GM21528 (cell line): ENCODE measurements at regions not wholly inside any gene's neighbourhood (a gene's known extent, or its start where the extent isn't known, plus 50 kb on each side); places are given as distances from the start of the nearest gene placed in this dataset.

ENCODE experiments used
- ATAC-seq: cut with Tn5 transposase; IDR thresholded peaks from one replicate; pipeline ENCODE4 v1.9.1; 2021; ENCODE audit warnings: mild to moderate bottlenecking, moderate library complexity; ENCODE audit not compliant: unreplicated experiment, low FRiP score

DNA sequence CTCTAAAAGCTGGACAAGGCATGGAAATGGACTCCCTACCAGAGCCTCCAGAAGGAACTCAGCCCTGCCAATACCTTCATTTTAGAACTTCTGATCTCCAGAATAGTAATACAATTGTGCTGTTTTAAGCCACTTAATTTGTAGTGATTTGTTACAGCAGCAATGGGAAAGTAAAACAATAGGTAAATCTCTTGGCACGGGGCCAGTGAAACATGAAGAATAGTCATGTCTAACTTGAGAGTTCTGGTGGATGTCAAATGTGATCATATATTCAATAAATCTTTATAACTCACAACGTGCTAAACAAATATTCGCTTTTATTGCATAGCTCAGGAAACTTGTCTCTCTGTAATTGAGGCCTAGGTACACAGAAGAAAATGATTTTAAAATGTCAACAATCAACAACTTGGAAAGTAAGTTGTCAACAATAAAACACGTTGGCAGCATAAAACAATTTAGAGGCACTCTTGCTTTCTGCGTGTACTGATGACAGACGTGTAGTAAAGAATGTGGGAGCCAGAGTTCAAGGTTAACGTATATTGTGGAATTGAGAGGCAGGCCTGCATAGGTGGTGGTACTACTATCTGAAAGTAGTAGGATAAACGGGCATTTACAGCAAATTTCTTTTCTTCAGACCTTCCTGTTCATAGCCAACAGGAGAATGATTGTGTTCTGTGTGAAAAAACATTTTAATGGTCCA, 140.5 kb upstream of the OPRM1 start:
- no peak for ATAC-seq

DNA sequence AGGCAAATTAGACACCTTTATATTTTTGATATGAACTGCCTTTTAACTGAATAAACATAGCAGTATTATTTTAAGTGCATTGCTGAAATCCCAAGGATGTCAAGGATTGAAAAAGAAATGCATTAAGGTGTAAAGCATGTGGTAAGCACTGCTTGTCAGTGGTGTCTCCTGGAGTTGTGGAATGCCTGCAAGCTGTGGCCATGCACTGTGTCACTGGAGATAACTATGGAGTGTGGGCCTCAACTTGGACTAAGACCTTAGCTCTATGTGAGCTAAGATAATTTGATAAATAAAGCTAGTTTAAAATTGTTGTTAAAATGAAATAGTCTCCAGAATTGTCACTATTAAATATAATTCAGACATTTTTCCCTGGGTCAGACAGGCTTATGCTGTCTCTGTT, 156.6 kb upstream of the OPRM1 start:
- ATAC-seq: no peak

DNA sequence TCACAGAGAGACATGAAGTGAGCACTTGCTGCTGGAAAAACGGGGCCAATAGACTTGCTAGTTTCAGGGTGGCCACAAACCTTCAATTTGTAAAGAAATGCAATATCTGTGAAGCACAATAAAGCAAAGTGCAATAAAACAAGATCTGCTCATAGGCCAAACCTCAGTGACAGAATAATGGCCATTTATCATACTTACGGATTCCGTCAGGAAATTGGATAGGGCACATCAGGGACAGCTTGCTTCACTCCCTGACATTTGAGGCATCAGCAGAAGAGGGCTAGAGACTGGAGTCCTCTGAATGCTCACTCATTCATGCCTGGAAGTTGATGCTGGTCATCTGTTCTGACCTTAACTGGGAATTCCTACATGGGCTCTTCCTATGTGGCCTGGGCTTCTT, 165.5 kb upstream of the OPRM1 start:
- no peak for ATAC-seq

DNA sequence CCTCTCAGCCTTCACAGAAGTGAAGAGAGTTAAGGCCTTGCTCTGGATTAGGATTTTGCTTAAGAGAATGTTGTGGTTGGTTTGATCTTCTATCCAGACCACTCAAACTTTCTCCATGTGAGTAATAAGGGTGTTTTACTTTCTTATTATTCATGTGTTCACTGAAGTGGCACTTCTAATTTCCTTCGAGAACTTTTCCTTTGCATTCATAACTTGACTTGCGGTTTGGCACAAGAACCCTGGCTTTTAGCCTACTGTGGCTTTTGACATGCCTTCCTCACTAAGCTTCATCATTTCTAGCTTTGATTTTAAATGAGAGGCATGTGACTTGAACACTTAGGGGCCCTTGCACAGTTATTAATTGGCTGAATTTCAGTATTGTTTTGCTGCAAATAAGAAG, 166.1 kb upstream of the OPRM1 start:
- no peak for ATAC-seq

DNA sequence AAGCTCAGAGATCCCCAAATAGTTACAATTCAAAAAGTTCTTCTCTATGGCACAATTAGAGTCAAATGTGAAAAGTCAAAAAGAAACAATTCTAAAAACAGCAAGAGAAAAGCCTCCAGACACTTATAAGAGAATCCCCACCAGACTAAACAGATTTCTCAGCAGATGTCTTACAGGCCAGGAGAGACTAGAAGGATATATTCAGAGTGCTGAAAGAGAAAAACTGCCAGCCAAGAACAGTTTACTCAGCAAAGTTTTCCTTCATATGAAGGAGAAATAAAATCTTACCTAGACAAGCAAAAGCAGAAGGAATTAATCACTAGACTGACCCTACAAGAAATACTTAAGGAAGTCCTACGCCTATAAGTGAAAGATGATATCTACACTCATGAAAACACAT, 176.1 kb upstream of the OPRM1 start:
- ATAC-seq: no peak

DNA sequence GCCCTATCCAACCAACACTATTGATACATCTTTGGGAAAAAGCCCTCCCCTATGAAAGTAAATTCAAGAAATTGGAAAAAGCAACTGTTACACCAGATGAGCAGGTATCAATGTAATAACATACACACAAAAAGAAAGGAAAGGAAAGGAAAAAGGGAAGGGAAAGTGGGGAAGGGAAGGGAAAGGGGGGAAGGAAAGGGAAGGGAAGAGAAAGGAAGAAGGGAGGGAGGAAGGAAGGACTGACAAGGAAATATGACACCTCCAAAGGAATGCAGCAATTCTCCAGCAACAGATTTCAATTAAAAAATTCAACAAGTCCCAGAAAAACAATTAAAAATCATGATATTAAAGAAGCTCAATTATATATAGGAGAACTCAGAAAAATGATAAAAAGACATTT, 176.9 kb upstream of the OPRM1 start:
- no peak for ATAC-seq

DNA sequence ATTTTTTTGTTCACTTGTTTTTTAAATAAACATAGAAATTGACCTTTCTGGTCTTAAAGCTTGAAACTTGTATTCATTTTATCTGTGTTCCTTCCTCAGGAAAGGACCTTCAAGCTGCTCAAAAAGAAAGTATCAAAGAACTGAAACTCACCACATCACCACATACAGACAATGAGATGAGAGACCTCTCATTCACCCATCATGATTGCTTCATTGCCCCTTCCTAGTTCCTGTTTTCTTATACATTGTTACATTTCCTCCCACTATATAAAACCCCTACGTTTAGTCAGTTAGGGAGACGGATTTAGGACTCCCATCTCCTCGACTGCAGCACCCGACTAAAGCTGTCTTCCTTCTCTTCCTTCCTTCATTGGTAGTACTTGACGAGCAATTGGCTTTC, 180.5 kb upstream of the OPRM1 start:
- no peak for ATAC-seq

DNA sequence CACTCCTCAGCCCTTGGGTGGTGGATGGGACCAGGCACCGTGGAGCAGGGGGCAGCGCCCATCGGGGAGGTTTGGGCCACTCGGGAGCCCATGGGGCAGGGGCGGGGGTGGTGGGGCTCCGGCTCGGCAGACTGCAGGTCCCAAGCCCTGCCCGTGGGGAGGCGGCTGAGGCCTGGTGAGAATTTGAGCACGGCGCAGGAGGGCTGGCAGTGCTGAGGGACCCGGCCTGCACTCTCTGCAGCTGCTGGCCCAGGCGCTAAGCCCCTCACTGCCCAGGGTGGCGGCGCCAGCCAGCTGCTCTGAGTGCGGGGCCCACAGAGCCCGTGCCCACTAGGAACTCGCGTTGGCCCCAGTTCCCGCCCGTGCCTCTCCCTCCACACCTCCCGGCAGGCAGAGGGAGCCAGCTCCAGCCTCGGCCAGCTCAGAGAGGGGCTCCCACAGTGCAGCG, 182.1 kb upstream of the OPRM1 start:
- ATAC-seq: no peak

DNA sequence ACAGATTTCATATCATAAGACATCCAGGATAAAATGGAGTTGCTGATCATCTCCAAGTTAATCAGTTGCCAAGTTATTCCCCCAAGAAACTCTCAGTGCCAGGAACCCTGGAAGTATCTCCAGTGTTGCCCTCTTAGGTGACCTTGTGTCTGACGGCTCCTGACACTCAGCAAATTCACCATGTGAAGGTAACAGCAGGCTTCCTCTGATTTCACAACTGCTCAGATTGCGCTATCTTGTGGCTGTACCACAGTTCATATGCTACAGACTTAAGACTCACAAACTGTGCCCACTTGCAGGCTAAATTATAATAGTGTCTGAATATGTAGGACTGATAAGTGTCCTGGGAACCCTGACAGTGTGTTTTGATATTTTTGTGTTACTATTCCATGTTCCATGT, 186.6 kb upstream of the OPRM1 start:
- ATAC-seq: no peak

DNA sequence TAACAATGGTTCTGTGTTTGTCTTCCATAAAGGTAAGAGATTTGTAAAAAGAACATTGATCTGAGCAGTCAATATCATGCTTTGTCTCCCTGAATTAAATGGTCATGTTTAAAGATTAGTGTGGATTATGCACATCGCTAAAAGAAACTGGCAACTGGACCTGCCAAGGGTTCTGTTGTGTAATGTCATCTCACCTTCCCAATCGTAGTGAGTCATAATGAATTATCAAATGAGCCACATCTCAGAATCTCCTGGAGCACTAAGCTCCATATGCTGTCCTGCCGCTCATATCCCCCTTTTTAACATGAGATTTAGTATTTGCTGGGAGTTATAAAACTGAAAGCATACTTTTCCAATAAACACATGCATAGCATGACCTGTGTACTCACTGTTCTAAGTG, 187.0 kb upstream of the OPRM1 start:
- ATAC-seq: no peak

DNA sequence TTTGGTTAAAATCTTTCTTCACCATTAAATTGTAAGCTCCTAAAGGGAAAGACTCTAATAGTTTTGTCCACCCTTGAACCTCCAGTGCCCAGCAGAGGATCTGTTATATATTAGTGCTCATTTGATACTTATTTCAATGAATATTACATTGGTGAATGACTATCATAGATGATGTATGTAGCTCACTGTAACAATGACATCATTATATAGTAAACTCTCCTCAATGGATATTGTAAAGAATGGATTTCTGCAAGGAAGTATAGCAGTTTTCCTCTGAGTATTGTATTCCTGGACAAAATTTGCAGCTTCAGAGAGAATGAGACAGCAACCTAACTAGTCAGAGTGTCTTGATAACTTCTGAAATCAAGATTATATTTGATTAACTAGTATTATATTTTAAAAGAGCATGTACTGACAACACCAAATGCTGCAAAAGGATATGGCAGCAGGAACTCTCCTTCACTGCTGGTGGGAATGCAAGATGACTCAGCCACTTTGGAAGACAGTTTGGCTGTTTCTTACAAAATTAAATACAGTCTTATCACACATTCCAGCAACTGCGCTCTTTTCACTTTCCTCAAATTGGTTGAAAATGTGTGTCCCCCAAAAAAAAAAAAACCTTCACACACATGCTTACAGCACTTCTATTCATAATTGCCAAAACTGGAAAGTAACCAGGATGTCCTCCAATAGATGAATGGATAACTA, 189.8 kb upstream of the OPRM1 start:
- ATAC-seq: no peak

DNA sequence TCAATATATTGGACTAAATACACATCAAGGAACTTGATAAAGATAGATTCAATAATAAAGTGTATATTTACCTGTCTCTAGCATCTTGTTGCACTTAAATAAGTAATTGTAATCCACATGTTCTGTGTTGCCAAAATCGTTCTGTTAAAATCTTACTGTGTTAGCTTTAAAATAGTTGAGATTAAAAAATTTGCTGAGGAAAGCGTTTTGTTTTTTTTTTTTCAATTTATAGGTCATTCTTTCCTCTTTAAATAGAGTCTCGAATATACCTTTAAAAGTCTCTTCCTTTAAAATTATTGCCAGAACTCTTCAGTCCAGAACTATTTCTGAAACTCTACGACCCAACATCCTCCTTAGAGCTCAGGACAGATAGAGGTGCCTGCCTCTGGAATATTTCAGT, 195.6 kb upstream of the OPRM1 start:
- ATAC-seq: no peak

DNA sequence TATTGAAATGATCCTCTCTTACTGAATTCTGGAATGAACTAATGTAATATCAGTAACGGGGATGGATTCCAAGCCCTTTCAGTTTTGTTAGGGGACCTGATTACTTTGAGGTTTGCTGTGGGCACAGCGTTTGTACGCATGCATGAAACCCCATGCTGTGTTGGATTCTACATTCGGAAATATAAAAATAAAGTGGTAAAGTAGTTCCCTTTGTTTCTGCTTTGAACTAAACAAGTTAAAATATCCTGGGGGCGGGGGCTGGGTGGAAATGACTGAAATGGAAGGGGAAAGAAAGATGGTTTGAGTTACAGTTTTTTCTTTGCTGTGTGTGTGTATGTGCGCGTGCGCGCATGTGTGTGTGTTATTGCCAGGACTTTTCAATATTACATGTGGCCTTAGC, 196.5 kb upstream of the OPRM1 start:
- ATAC-seq: no peak

DNA sequence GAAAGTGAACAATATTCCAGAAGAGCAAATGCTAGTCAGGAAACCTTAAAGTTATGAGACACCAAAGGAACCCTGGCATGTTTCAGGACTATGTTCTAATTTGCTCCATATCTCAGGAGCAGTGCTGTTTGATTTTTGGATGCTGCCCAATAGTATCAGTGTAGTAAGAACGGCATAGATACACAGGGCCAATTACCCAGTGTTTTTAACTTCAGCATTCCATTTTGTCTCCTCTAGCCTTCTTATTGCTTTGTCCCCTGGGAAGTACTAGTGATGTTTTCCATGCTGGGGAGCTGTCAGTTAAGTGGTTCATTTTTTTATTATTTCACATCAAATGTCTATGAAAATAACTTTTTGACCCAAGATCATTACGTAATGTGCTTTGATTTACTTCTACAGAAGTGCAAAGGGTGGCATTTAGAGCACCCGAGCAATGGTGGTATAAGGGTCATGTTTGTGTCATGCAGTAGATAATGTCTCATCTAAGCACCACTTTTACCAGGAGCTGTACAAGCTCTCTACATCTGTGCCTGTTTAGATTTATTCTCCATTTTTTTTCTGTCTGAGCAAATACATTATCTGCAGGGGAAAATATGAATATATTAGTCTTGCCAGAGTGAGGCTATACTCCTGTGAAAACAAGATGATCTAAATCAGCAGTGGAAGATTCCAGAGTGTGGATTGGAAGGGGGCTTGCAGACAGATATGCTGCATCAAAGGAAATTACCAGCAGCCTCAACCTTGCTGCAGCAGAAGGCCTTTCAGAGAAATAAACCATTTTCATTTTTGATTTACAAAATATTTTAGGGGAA, 198.8 kb upstream of the OPRM1 start:
- no peak for ATAC-seq

DNA sequence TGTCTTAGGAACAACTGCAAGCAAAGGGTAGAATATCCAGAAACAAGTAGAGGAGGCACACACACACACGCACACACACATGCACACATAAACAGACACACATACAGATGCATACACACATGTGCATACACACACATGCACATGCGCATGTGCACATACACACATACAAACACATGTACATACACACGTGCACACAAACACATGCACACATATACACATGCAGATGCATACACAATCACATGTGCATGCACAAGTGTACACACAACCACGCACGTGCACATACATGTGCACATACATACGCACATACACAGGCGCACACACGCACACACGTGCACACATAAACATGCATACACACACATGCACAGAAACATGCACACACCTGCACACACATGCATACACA, 206.5 kb upstream of the OPRM1 start:
- ATAC-seq: no peak

DNA sequence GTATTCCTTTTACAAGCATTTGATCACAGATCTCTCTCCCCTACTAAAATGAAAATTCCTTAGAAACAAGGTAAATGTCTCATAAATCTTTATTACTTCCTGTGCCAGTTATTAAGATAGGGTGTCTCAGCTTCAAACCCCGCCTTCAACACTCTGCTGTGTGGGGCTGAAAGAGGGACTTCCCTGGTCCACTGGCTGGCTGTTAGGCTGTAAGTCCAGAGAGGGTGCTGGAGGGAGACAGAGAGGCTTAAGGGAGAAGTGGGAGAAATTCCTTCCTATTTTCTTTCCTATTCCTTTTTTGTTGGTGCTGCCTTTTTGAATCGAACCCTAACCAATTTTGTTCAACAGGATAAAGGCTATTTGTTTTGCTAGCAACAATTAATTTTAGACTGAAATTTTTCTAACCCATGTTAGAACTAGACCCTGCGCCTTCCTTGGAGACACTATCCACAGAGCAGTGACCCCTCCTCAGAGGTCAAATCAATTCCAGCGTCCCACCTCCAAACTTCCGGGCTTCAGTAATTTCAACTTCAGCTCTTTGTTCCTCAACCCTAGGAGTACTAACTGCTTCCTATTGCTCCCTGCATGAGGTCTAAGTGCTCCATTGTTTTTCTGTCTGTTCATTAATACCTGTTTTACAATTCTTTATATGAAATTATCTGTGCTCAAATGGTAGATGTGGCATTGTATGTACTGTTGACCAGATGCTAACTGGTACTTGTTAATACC, 207.5 kb upstream of the OPRM1 start:
- no peak for ATAC-seq

DNA sequence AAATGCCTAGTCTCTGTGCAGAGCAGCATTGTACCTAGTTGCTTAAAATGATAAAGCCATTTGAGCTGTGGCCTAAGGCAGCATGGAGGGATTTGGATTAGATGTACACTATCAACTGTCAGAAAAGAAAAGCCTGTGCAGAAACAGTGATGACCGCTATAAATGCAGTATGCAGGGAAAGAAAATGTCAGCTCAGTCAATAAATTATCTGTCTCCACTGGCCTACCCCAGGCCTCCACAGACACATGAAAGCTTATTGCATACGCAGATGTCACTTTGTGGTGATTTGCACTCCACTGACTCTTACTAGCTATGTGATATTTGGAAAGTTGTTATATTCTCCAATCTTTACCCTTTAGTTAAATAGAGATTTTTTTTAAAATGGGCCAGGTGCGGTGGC, 221.9 kb upstream of the OPRM1 start:
- no peak for ATAC-seq

DNA sequence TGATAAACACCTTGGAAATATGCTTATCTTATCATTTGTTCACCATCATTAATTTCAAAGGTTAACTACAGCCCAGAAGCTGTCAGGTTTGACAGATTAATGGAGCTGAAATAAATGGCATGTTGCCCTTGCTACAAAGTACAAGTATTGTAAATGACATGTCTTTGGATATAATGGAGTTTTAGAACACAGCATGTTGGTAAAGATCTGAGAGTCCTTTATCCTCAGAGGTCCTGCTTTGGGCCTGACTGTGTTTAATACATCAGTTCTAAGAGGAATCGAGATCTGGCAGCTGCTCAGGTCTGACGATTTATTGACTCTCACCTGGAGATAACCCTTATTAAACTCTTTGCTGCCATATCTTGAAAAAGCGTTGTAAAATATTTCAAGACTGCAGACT, 222.7 kb upstream of the OPRM1 start:
- ATAC-seq: no peak

DNA sequence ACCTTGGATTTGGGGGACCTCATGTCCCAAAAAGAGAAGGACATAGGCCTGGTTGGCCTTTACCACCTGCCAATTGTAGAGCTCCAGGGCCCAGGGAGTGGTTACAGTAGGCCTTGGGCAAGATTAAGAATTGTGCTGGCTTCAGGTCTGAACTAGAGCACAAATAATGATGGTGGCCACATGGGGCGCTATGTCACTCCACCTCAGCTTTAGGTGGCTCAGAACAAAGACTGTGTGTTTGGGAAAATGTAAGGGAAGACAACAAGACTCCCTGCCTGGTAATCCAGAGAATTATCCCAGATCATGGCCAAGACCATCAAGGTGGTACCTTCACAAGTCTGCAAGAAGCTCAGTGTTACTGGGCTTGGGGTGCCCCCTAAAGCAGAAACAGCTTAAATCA, 224.9 kb upstream of the OPRM1 start:
- no peak for ATAC-seq

DNA sequence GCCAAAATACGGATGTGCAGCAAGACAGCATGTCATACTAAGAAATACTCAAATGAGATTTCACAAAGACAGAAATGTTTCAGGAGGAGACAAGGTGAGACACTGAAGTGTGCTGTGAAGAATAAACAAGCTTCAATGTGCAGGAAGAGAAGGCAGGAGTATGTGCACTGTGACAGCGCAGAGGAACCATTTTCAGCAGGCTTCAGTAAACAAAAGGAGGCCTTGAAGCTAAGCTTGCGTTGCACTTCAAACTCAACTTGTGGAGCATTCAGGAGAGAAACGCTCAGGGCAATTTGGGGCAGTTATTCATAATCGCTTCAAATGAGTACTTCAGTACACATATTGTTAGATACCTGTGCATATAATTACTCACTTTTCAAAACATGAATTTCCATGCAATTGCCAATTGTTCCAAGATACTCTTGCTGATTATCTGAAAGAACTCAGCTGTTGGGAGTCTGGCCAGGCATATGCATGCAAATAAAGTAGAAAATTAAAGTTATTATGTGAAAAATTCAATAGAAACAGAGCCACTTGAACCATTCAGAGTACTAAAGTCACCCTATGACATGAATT, 234.2 kb upstream of the OPRM1 start:
- ATAC-seq: no peak

DNA sequence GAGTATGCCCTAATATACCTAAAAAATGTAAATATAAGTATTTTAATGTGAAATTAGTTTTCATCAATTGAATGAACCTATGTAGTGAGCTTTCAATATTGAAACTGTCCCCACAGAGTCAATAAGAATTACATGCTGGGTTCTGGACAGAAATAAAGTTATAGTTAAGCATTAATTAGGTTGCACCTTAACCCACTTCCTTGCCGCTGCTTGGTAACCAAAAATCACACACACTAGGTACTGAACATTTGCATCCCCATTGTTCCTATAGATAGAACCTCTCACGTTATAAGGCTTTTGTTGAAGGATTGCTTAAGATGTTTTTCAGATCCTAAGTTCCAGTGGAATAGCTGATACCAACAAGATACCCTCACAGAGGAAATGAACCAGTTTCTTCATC, 237.1 kb upstream of the OPRM1 start:
- ATAC-seq: no peak
